Dermis blood vessel endothelial cell (primary cell): ENCODE measurements at regions not wholly inside any gene's neighbourhood (a gene's known extent, or its start where the extent isn't known, plus 50 kb on each side); places are given as distances from the start of the nearest gene placed in this dataset.

ENCODE experiments used
- DNase-seq: peaks from one replicate; pipeline ENCODE4 v3.0.0; 2010

- no peak for DNase-seq
Observed at GRCh38 chr13:62678039-62678438, 1262.4 kb upstream of the PCDH20 start.

GRCh38 chr13:62663767-62664166 is 1248.1 kb upstream of the PCDH20 start:
- DNase-seq, result no peak

- DNase-seq, result no peak
Observed at GRCh38 chr13:62659365-62659764, 1243.7 kb upstream of the PCDH20 start.

- no peak for DNase-seq
Observed at GRCh38 chr13:62653371-62653770, 1237.7 kb upstream of the PCDH20 start.

- no peak for DNase-seq
Observed at GRCh38 chr13:62643799-62644524, 1228.3 kb upstream of the PCDH20 start.

- DNase-seq, result no peak
Observed at GRCh38 chr13:62643007-62643483, 1227.4 kb upstream of the PCDH20 start.

GRCh38 chr13:62635161-62635560 is 1219.5 kb upstream of the PCDH20 start:
- no peak for DNase-seq

- no peak for DNase-seq
Observed at GRCh38 chr13:62633448-62633847, 1217.8 kb upstream of the PCDH20 start.

GRCh38 chr13:62631619-62632018 is 1216.0 kb upstream of the PCDH20 start:
- DNase-seq, result no peak

GRCh38 chr13:62631124-62631523 is 1215.5 kb upstream of the PCDH20 start:
- no peak for DNase-seq

- DNase-seq, result no peak
Observed at GRCh38 chr13:62629618-62630017, 1214.0 kb upstream of the PCDH20 start.

- no peak for DNase-seq
Observed at GRCh38 chr13:62627226-62627625, 1211.6 kb upstream of the PCDH20 start.

GRCh38 chr13:62626771-62627170 is 1211.1 kb upstream of the PCDH20 start:
- DNase-seq, result no peak

- no peak for DNase-seq
Observed at GRCh38 chr13:62625214-62625881, 1209.7 kb upstream of the PCDH20 start.

- no peak for DNase-seq
Observed at GRCh38 chr13:62613819-62614218, 1198.2 kb upstream of the PCDH20 start.

- no peak for DNase-seq
Observed at GRCh38 chr13:62611343-62611742, 1195.7 kb upstream of the PCDH20 start.

GRCh38 chr13:62598708-62599107 is 1183.1 kb upstream of the PCDH20 start:
- no peak for DNase-seq

GRCh38 chr13:62595976-62596375 is 1180.3 kb upstream of the PCDH20 start:
- no peak for DNase-seq

GRCh38 chr13:62593804-62594203 is 1178.2 kb upstream of the PCDH20 start:
- no peak for DNase-seq

GRCh38 chr13:62583466-62583865 is 1167.8 kb upstream of the PCDH20 start:
- no peak for DNase-seq

- DNase-seq, result no peak
Observed at GRCh38 chr13:62578402-62578801, 1162.8 kb upstream of the PCDH20 start.

- DNase-seq, result no peak
Observed at GRCh38 chr13:62564770-62565169, 1149.1 kb upstream of the PCDH20 start.

GRCh38 chr13:62563251-62563650 is 1147.6 kb upstream of the PCDH20 start:
- no peak for DNase-seq

- no peak for DNase-seq
Observed at GRCh38 chr13:62556978-62557377, 1141.3 kb upstream of the PCDH20 start.
